HG02798 (cell line): ENCODE measurements at regions not wholly inside any gene's neighbourhood (a gene's known extent, or its start where the extent isn't known, plus 50 kb on each side); places are given as distances from the start of the nearest gene placed in this dataset.

Experiments
- ATAC-seq: cut with Tn5 transposase; IDR thresholded peaks from one replicate; pipeline ENCODE4 v1.9.1; 2021; ENCODE audit warnings: mild to moderate bottlenecking; ENCODE audit not compliant: unreplicated experiment, poor library complexity

- no peak for ATAC-seq
Observed at GRCh38 chr11:33560729-33561128, 139.9 kb downstream of the C11orf91 start.

DNA sequence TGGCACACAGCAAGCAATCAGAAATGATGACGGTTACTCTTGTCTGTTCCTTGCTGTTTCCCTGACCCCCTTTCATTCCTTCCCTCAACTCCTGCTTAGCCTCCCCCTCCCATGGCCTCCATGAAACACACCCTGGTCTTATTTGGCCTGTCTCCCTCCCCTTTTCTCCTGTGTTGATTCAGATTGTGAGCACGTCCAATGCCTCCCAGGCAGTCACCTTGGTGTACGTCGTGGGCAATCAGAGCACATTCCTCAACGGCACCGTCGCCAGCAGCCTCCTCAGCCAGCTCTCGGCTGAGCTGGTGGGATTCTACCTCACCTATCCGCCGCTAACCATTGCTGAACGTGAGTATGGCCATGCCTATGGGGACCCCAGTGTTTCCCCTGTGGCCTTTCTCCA is 141.1 kb downstream of the C11orf91 start:
- no peak for ATAC-seq

DNA sequence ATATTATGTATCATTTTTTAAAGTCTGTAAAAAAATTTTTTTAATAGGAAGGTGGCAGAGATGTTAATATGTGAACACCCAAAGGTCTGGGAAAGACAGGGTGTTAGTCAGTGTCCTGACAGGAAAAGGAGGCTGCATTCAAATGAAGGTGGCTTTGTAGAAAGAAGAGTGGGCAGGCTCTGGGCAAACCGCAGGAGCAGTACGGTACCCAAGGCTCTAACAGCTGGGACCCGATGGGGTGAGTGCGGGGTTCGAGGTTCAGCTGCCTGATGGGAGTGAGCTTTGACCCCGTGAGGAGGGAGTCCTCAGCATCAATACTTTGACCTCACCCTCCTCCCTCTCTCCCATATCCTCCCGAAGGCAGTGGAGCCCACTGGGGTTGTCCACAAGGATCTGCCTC is 142.5 kb downstream of the C11orf91 start:
- no peak for ATAC-seq

DNA sequence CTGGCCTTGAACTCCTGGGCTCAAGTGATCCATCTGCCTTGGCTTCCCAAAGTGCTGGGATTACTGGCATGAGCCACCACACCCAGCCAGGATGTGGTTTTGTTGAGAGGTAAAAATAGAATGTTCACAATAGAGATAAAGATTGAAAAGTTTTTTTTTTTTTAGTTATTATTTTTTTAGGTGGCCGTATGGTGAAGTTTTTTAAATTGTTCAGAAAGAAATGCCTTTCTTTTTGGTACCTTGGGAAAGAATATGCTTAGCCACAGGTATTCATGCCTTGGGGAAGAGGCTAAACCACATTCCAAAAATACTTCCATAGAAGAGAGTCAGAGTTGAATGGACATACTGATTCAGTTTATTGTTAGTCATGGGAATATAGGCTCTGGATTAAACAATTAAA is 143.4 kb downstream of the C11orf91 start:
- no peak for ATAC-seq

DNA sequence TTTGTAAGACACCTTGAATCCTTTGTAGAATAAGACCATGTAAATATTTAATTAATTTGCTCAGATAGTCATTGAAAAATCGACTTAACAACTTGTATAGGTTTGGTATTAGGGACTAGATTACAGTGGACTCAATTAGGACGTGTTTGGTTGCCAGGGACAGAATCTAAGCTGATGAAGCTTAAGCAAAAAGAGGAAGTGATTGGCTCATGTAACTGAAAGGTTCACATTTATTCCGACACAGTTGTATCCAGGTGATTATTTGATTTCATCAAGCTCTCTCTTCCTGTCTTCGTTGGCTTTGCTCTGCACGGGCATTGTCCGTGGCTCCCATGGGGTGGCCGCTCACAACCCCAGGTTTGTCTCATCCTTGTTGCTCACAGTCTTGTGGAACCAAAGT is 146.4 kb downstream of the C11orf91 start:
- ATAC-seq, result no peak

DNA sequence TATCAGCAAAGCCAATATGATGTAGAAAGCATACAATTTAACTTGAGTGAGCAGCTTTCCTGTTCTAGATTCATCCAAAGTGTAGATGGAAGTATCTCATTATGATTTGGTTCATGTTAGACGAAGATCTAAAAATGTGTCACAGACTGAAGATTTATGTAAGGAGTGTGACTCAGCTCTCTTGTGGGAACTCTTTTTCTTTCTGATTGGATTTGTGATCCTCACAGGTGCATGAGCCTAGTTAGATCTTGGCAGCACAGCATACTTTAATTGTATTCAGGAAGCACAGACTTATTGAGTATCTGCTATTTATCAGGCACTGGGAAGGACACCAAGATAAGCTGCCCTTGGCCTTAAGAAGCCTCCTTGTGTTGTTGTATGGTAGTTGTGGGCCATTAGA is 147.1 kb downstream of the C11orf91 start:
- no peak for ATAC-seq

GRCh38 chr11:33552756-33553155 is 147.9 kb downstream of the C11orf91 start:
- ATAC-seq, result no peak

- ATAC-seq, result no peak
Observed at GRCh38 chr11:33551051-33551450, 149.6 kb downstream of the C11orf91 start.

DNA sequence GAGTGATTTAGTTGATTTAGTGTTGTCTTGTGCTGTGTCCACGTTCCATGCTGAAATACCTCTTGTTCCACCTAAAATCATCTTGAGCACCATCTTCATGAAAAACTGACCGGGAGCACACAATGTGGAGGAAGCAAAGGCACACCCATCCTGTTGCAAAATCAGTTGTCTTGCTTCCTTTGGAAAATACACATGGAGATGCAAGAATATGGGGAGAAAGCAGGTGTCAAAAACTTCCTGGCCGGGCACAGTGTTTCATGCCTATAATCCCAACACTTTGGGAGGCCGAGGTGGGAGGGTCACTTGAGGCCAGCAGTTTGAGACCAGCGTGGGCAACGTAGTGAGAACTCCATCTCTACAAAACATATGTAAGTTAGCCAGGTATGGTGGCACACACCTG is 151.1 kb downstream of the C11orf91 start:
- no peak for ATAC-seq

DNA sequence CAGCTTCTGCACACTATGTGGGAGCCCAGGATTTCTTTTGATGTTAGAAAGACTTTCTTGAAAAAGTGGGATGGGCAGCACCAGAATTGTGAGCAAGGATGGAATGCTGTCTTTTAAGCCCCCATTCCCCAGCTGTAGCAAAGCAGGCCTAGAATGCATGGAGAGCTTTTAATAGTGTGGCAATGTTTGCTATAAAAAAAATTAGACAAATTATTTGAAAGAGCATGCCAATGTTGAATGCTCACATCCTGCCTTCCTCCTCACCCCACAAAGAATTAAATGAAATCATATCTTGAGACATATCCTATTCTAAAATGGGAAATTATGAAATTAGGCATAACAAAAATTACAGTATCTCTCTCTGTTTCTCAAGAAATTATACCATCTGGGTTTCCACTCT is 154.7 kb downstream of the C11orf91 start:
- ATAC-seq, result no peak

DNA sequence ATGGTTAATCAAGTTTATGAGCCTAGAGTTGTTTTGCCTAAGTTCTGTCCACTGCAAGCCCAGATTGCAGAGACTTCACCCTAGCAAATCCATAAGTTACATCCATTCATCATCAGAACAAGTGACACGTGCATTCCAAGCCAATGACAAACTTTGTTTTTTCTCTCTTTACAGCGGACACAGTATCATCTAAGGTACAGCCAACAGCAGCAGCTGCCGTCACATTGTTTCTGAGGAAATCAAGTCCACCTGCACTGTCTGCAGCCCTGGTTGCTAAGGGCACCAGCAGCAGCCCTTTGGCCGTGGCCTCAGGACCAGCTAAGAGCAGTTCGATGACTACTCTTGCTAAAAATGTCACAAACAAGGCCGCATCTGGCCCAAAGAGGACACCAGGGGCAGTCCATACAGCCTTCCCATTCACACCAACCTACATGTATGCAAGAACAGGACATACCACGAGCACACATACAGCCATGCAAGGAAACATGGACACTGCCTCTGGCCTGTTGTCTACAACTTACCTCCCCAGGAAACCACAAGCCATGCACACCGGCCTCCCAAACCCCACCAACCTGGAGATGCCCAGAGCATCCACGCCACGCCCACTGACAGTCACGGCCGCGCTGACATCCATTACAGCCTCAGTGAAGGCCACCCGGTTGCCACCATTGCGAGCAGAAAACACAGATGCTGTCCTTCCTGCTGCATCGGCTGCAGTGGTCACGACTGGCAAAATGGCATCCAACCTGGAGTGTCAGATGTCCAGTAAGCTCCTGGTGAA is 155.8 kb downstream of the C11orf91 start:
- ATAC-seq, result no peak

GRCh38 chr11:33543823-33544222 is 156.8 kb downstream of the C11orf91 start:
- no peak for ATAC-seq

DNA sequence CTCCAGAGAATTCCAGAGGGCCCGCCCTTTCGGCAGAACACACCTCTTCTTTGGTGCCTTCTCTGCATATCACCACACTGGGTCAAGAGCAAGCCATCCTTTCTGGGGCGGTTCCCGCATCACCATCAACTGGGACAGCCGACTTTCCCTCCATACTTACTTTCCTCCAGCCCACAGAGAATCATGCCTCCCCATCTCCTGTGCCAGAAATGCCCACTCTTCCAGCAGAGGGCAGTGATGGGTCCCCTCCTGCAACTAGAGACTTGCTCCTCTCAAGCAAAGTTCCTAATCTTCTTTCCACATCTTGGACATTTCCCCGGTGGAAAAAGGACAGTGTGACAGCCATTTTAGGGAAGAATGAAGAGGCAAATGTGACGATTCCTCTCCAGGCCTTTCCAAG is 157.7 kb downstream of the C11orf91 start:
- no peak for ATAC-seq

DNA sequence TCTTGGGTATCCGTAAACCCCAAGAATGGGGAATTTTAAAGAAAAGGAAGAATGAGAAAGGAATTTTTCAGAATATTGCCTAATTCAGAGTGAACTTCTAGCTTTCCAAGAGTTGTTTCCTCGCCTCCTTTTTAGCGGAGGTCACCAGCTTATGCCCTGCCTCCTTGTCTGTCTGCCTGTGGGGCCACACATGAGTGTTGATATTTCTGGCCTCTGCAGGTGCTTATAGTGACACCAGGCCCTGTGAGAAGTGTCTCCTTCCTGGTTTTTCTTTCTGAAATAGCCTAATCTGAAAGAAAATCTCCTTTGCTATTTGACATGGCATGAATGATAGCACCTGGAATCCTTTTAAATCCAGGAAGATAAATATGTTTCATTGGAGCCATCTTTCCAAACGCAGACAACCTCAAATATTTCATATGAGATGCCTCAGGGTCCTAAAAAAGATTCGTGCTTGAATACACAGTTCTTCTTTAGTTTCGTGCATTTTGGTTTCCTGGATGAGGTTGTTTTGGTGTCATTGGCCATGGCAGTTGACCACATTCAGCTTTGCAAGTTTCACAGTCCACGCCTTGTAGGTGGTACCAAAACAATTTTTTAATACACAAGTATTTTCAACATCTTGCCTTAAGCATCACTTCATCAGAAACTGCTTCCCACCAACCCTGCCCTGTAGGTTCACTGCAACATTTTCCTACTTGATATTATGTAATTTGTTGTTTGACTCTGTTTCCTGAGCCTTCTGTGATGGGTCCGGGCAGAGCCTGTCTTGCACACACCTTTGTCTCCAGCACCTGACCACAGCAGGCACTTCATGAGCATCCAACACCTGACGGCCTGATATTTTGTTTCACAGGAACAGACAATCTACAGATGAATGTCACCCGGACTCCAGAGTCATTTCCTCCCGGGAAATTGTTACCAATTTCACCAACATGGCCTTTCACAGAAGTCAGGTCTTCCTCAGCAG is 159.4 kb downstream of the C11orf91 start:
- no peak for ATAC-seq

DNA sequence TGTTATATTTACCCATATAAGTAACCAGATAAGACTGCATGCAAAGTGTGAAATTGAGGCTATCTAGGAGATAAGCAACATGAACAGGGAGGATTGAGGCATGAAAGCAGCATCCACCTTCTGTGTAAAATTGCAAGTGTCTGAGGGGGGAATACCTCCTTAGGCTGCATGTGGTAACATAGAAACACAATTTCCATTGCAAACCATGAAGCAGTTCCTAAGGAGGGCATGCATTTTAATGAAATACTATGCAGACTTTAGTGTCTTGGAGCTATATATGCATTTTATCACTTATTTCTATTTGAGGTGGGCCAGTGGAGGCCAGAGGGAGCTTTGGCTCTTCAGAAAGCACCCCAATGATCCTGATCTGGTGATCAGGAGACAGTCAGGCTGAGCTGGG is 160.2 kb downstream of the C11orf91 start:
- no peak for ATAC-seq

DNA sequence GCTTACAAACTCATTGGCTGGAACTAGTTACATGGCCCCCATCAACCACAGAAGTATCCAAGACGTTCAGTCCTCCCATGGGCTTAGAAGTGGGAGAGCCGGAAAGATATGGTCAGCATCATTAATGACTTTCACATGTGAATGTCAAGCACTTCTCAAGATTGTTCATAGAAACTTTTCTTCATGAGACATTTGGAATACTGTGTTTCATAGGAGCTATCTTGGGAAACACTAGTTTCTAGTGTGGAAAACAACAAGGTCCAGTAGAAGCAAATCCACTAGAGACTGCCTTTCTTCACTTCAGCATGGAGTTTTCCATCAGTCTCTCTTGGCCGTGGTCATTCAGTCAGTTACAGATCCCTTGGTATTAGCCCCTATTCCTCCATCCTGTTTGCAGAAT is 160.9 kb downstream of the C11orf91 start:
- no peak for ATAC-seq

GRCh38 chr11:33538726-33539125 is 161.9 kb downstream of the C11orf91 start:
- no peak for ATAC-seq

- no peak for ATAC-seq
Observed at GRCh38 chr11:33536178-33536577, 164.4 kb downstream of the C11orf91 start.

- no peak for ATAC-seq
Observed at GRCh38 chr11:33534575-33534974, 166.1 kb downstream of the C11orf91 start.

- ATAC-seq, result no peak
Observed at GRCh38 chr11:33533386-33534052, 167.1 kb downstream of the C11orf91 start.
